Kidney (tissue), 13 donors: ENCODE measurements at regions not wholly inside any gene's neighbourhood (a gene's known extent, or its start where the extent isn't known, plus 50 kb on each side); places are given as distances from the start of the nearest gene placed in this dataset.

Experiments used
- DNase-seq, 5 donors: peaks; one replicate each; pipeline ENCODE4 v3.0.0-alpha.2; 2013 to 2020
- FAIRE-seq: peaks from 2 replicates; lab custom pipeline; 2012; peaks lifted over from hg19 to GRCh38; lab: Jason Lieb, UNC
- H3K27ac ChIP-seq, 2 donors: one replicate each; pipeline ENCODE4 v1.7.0; 2013; ENCODE audit warnings: low read depth in 2 of 2, low read length in 2 of 2, inconsistent platforms in 1 of 2
- H3K27me3 ChIP-seq: one replicate; pipeline ENCODE4 v1.7.1; 2013; ENCODE audit warnings: low read length, inconsistent platforms; ENCODE audit not compliant: control insufficient read depth, insufficient read depth
- H3K36me3 ChIP-seq, 3 donors: one replicate each; pipeline versions ENCODE4 v1.7.0 to v1.7.1; 2013; ENCODE audit warnings: low read length in 3 of 3, control low read depth in 1 of 3, inconsistent platforms in 1 of 3; ENCODE audit not compliant: insufficient read depth in 3 of 3, control insufficient read depth in 2 of 3
- H3K4me1 ChIP-seq, 3 donors: one replicate each; pipeline versions ENCODE4 v1.7.0 to v1.7.1; 2013; ENCODE audit warnings: low read length in 3 of 3, inconsistent platforms in 1 of 3, low read depth in 1 of 3; ENCODE audit not compliant: control insufficient read depth in 2 of 3, insufficient read depth in 2 of 3
- H3K4me3 ChIP-seq, 3 donors: one replicate each; pipeline versions ENCODE4 v1.7.0 to v1.8.1; 2013; ENCODE audit warnings: low read length in 3 of 3, control low read depth in 1 of 3, inconsistent platforms in 1 of 3
- H3K9ac ChIP-seq, 3 donors: one replicate each; pipeline versions ENCODE4 v1.7.0 to v1.7.1; 2013; ENCODE audit warnings: low read length in 3 of 3, control low read depth in 1 of 3, inconsistent platforms in 1 of 3
- H3K9me3 ChIP-seq, 3 donors: one replicate each; pipeline versions ENCODE4 v1.7.0 to v1.7.1; 2013; ENCODE audit warnings: low read length in 3 of 3, control low read depth in 1 of 3, inconsistent platforms in 1 of 3; ENCODE audit not compliant: control insufficient read depth in 2 of 3, insufficient read depth in 1 of 3
- CTCF ChIP-seq: IDR thresholded peaks from 3 replicates; pipeline ENCODE4 v1.5.1; 2012; ENCODE audit warnings: mild to moderate bottlenecking, moderate library complexity, borderline replicate concordance; ENCODE audit not compliant: insufficient read depth; ENCODE audit errors: extremely low read depth
- intact Hi-C: fragments of 100-400 bp; cut with DNase I; formaldehyde crosslinking; loops from one replicate; pipeline ENCODE4 v1.11.1; 2022
- donor health status: control.
- donor health status: control.
- donor health status: control.
- donor health status: control.
- donor health status: control.
- donor health status: DM: yes; HTN: yes; CAD: no.
- donor health status: Normal renal cell carcinoma (clear cell type).

DNA sequence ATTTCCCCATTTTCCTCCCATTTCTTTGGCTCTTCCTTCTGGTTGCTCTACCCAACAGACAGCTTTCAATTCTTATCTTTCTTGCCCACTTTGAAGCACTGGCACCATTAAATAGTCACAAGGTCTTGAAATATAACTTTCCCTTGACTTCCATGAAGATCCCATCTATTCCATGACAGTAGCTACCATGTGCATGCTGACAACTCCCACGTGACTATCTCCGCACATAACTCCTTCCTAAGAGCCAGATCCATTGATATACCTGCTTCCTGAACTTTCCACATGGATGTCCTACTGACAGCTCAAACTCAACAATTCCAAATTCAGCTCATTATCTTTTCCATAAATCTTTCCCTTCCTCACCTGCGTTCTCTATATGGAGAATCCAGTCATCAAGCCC is 101.4 kb downstream of the RIN2 start:
- no peak for DNase-seq
- no peaks in the 10 kb centered on the region for H3K9me3 ChIP-seq

GRCh38 chr20:19860737-19861136 is 102.7 kb downstream of the RIN2 start:
- Histone ChIP-seq H3K36me3 (no peaks in the 10 kb centered on the region), H3K9ac (no peak overlapping the region), H3K4me3 (no peak overlapping the region), H3K4me1 (no peaks in the 10 kb centered on the region), H3K27me3 (no peaks in the 10 kb centered on the region), H3K9me3 (no peaks in the 10 kb centered on the region), H3K27ac (no peak overlapping the region)
- DNase-seq (no peak), FAIRE-seq (no peak)
- intact Hi-C loops = no loop called here
- no peak for TF ChIP-seq CTCF

More for the DNA sequence above, 101.4 kb downstream of the RIN2 start:
- Histone ChIP-seq H3K9ac (no peak overlapping the region), H3K4me1 (no peaks in the 10 kb centered on the region), H3K27ac (no peak overlapping the region), H3K27me3 (no peaks in the 10 kb centered on the region), H3K36me3 (no peaks in the 10 kb centered on the region), H3K4me3 (no peak overlapping the region)
- TF ChIP-seq CTCF = no peak
- intact Hi-C loops = no loop called here
- no peak for FAIRE-seq

DNA sequence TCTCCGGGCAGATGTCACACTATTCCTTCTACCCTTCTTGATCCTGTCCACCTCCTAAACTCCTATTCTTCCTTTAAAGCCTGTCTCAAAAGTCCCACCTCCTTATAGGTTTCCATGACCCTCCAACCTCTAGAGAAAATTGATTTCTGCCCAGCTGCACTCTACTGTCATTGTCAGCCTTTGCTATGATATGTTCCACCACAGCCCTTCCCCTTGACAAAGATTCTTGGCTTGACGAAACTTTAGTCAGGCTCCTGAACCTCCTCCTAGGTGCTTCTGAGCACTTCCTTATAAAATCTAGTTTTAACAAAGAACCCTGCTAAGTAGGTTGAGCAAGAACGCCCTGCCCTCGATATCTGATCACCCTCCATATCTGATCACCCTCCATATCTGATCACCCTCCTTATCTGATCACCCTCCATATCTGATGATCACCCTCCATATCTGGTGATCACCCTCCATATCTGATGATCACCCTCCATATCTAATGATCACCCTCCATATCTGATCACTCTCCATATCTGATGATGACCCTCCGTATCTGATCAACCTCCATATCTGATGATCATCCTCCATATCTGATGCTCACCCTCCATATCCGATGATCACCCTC is 103.2 kb downstream of the RIN2 start:
- DNase-seq (no peak), FAIRE-seq (no peak)
- H3K4me3 ChIP-seq = no peak overlapping the region
- H3K4me1 ChIP-seq = no peaks in the 10 kb centered on the region
- no peaks in the 10 kb centered on the region for H3K27me3 ChIP-seq
- H3K9ac ChIP-seq = no peak overlapping the region
- no peaks in the 10 kb centered on the region for H3K9me3 ChIP-seq
- no peak overlapping the region for H3K27ac ChIP-seq
- intact Hi-C loops = no loop called here
- TF ChIP-seq CTCF = no peak
- H3K36me3 ChIP-seq = no peaks in the 10 kb centered on the region

- no peak for TF ChIP-seq CTCF
- H3K9ac ChIP-seq = no peak overlapping the region
- H3K9me3 ChIP-seq = no peaks in the 10 kb centered on the region
- H3K4me1 ChIP-seq = no peaks in the 10 kb centered on the region
- no peaks in the 10 kb centered on the region for H3K27me3 ChIP-seq
- H3K36me3 ChIP-seq = no peaks in the 10 kb centered on the region
- H3K27ac ChIP-seq = no peak overlapping the region
- no peak for FAIRE-seq
- intact Hi-C loops = no loop called here
- DNase-seq = no peak
- no peak overlapping the region for H3K4me3 ChIP-seq
Measured at GRCh38 chr20:19864130-19864529, 106.1 kb downstream of the RIN2 start.
